ENCODE measurements at regions not wholly inside any gene's neighbourhood (a gene's known extent, or its start where the extent isn't known, plus 50 kb on each side); places are given as distances from the start of the nearest gene placed in this dataset.

- Histone ChIP-seq H3K23ac (ENCODE audit: low read depth, low read length) (no peak overlapping the region), H2BK5ac (ENCODE audit: low read depth, low read length, poor library complexity, severe bottlenecking) (no peak overlapping the region), H3K79me1 (ENCODE audit: low read depth in 1 of 2, low read length in 2 of 2) (no peaks in the 10 kb centered on the region), H3K27me3 (ENCODE audit: control insufficient read depth, insufficient read depth, low read length) (no peaks in the 10 kb centered on the region), H2AK9ac (replicated peaks; ENCODE audit: low read depth, low read length, poor library complexity) (no peak overlapping the region), H4K91ac (ENCODE audit: insufficient read depth, low read depth, low read length) (no peak overlapping the region), H2BK120ac (ENCODE audit: low read depth, low read length) (no peak overlapping the region), H3K9me3 (ENCODE audit: control insufficient read depth, insufficient read depth, low read length) (peaks cover 4% of the 10 kb centered on the region), H3K14ac (replicated peaks; ENCODE audit: low read depth, low read length) (no peak overlapping the region), H2AK5ac (ENCODE audit: low read depth, low read length) (no peak overlapping the region), H4K5ac (ENCODE audit: low read depth, low read length) (no peak overlapping the region), H2AFZ (replicated peaks; ENCODE audit: low read length, poor library complexity) (no peak overlapping the region), H3K4me2 (ENCODE audit: low read depth, low read length) (no peak overlapping the region), H3K4me1 (ENCODE audit: control insufficient read depth, insufficient read depth, low read length) (no peaks in the 10 kb centered on the region), H3K9me1 (ENCODE audit: insufficient read depth, low read length) (no peaks in the 10 kb centered on the region), H2BK20ac (ENCODE audit: low read depth, low read length) (no peak overlapping the region), H2BK15ac (ENCODE audit: low read depth, low read length) (no peak overlapping the region), H3K27ac (ENCODE audit: insufficient read depth, low read length) (no peak overlapping the region), H3K18ac (ENCODE audit: low read depth, low read length) (no peak overlapping the region), H3K56ac (ENCODE audit: extremely low read depth, insufficient read depth, low read length) (no peak overlapping the region), H3K4ac (ENCODE audit: low read depth, low read length) (no peak overlapping the region), H4K20me1 (ENCODE audit: insufficient read depth, low read length) (no peaks in the 10 kb centered on the region), H3K9ac (ENCODE audit: low read depth, low read length) (no peak overlapping the region), H3K4me3 (ENCODE audit: insufficient read depth, low read depth, low read length) (no peak overlapping the region), H4K8ac (ENCODE audit: low read depth in 2 of 2, low read length in 2 of 2) (no peak overlapping the region), H3K36me3 (ENCODE audit: control insufficient read depth, insufficient read depth, low read length) (no peaks in the 10 kb centered on the region)
- dilution Hi-C loops (cut with HindIII; ENCODE audit: low sequenced_read_pairs, unreplicated experiment), result no loop called here
- POLR2A ChIA-PET (ENCODE audit: unreplicated experiment), result no interaction called here
- in situ Hi-C loops (cut with MboI; ENCODE audit: low sequenced_read_pairs), result no loop called here
- TF ChIP-seq ELK1 (IDR thresholded peaks at IDR 0.05; ENCODE audit: borderline replicate concordance, low read depth, low read length) (no peak), USF2 (IDR thresholded peaks at IDR 0.05; ENCODE audit: low read depth, low read length) (no peak), MAFK (IDR thresholded peaks at IDR 0.05; ENCODE audit: low read depth, low read length) (no peak), SMC3 (IDR thresholded peaks at IDR 0.05; ENCODE audit: low read depth, low read length) (no peak), FOS (IDR thresholded peaks at IDR 0.05; ENCODE audit: low read depth, low read length) (no peak), BHLHE40 (IDR thresholded peaks at IDR 0.05; ENCODE audit: low read depth, low read length) (no peak), RFX5 (IDR thresholded peaks at IDR 0.05; ENCODE audit: low read depth, low read length) (no peak), CEBPB (IDR thresholded peaks at IDR 0.05; ENCODE audit: low read depth, low read length) (no peak), POLR2A (IDR thresholded peaks at IDR 0.05; ENCODE audit: low read depth, low read length) (no peak), RAD21 (IDR thresholded peaks at IDR 0.05; ENCODE audit: low read length) (no peak), CTCF (conservative IDR thresholded peaks at IDR 0.05; ENCODE audit: low read depth, low read length) (no peak), RCOR1 (IDR thresholded peaks at IDR 0.05; ENCODE audit: insufficient replicate concordance, low read length) (no peak), MAZ (IDR thresholded peaks at IDR 0.05; ENCODE audit: borderline replicate concordance, low read depth, low read length) (no peak), MXI1 (IDR thresholded peaks at IDR 0.05; ENCODE audit: borderline replicate concordance, low read depth, low read length) (no peak), CHD1 (IDR thresholded peaks at IDR 0.05; ENCODE audit: low read depth, low read length) (no peak), NFE2L2 (IDR thresholded peaks at IDR 0.05; ENCODE audit: low read depth, low read length) (no peak)
- no TSS peak for BruUV-seq (replicated peaks)
- DNase-seq (no peak), ATAC-seq (ENCODE audit: low read depth) (no peak)
- intact Hi-C loops (cut with micrococcal nuclease), result no loop called here
- CTCF ChIA-PET, result no interaction called here
- no CpG with 5 or more reads among the region's 4 CpGs for WGBS, 2 experiments (ENCODE audit: extremely low coverage in 2 of 2, insufficient read length in 1 of 2)
Measured at GRCh38 chr5:175603987-175604739, 53.7 kb upstream of the HRH2 start.

Measured in IMR-90 (cell line).